Spleen (tissue), 7 donors: ENCODE measurements at regions not wholly inside any gene's neighbourhood (a gene's known extent, or its start where the extent isn't known, plus 50 kb on each side); places are given as distances from the start of the nearest gene placed in this dataset.

ENCODE experiments used
- CTCF ChIP-seq, 11 experiments: fragments of 200-600 bp in 7 of 11; fragments of 450-650 bp in 4 of 11; sonication (generic) in 4 of 11; IDR thresholded peaks in 8 of 11; conservative IDR thresholded peaks in 3 of 11; 1 replicate in 7 of 11; 2 replicates in 4 of 11; pipeline versions ENCODE4 v1.4.0 to v1.8.0; 2016 to 2021; ENCODE audit warnings: antibody characterized with exemption in 11 of 11, inconsistent platforms in 4 of 11, mild to moderate bottlenecking in 1 of 11
- POLR2A ChIP-seq, 3 donors: fragments of 450-650 bp; IDR thresholded peaks; one replicate each; pipeline ENCODE4 v1.5.1; 2017; ENCODE audit warnings: antibody characterized with exemption in 3 of 3, mild to moderate bottlenecking in 1 of 3
- donor health status: DM: no; HTN: no; CAD: no; lungs with moderate emphysema.
- donor health status: DM: no; HTN: no; CAD: no.
- donor health status: DM: no; HTN: no; CAD: no.

- no peak for TF ChIP-seq CTCF (IDR thresholded peaks at IDR 0.05 in 8 of 11, conservative IDR thresholded peaks at IDR 0.05 in 3 of 11)
- no peak for TF ChIP-seq POLR2A (IDR thresholded peaks at IDR 0.05)
Measured at GRCh38 chr22:26777156-26777801, 119.9 kb downstream of the MIAT start.
